ENCODE measurements at regions not wholly inside any gene's neighbourhood (a gene's known extent, or its start where the extent isn't known, plus 50 kb on each side); places are given as distances from the start of the nearest gene placed in this dataset.

DNA sequence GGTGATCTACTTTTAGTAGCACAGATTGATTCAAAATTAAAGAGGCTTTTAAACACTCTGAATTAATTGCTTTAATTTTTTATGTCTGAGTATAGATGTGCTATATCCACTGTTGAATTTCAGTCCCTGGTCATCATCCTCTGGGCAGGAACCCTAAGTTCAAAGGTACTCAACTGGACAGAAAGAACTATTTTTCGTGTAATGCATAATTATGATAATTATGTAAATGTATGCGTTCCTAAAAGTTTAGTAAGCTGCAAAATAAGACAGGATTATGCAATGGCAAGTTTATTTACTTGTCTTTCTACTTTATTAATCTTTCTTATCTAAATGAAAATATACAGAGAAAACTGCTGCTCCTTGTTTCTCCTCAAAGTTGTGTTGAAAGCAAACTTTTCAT lies 690.1 kb upstream of the MAN1A1 start:
- Histone ChIP-seq H3K36me3 (ENCODE audit: control insufficient read depth in 2 of 2, insufficient read depth in 1 of 2, low read length in 2 of 2) (no peaks in the 10 kb centered on the region), H3K4me3 (ENCODE audit: low read depth, low read length) (no peak overlapping the region), H3K9me3 (ENCODE audit: control insufficient read depth, insufficient read depth, low read depth, low read length) (no peaks in the 10 kb centered on the region), H3K4me1 (ENCODE audit: control insufficient read depth, insufficient read depth, low read length) (no peaks in the 10 kb centered on the region), H3K27ac (ENCODE audit: extremely low read depth, low read depth, low read length) (no peak overlapping the region)
- POLR2A ChIA-PET = no interaction called here
- TF ChIP-seq ZNF555 (tag by site-specific recombination; conservative IDR thresholded peaks at IDR 0.05) = no peak
- no peak for TF ChIP-seq KLF1 (tag by site-specific recombination; IDR thresholded peaks at IDR 0.05)
- TF ChIP-seq HOXD13 (CRISPR knock-in tag; IDR thresholded peaks at IDR 0.05; ENCODE audit: borderline replicate concordance) = no peak
- TF ChIP-seq SP7 (tag by site-specific recombination; IDR thresholded peaks at IDR 0.05) = no peak
- no peak for TF ChIP-seq ZNF24 (tag by site-specific recombination; IDR thresholded peaks at IDR 0.05)
- TF ChIP-seq MEIS1 (CRISPR knock-in tag; IDR thresholded peaks at IDR 0.05; ENCODE audit: borderline replicate concordance) = no peak
- TF ChIP-seq ZSCAN30 (tag by site-specific recombination; IDR thresholded peaks at IDR 0.05) = no peak
- TF ChIP-seq KLF9 (tag by site-specific recombination; IDR thresholded peaks at IDR 0.05; ENCODE audit: low read depth) = no peak
- TF ChIP-seq, protein P1, sequence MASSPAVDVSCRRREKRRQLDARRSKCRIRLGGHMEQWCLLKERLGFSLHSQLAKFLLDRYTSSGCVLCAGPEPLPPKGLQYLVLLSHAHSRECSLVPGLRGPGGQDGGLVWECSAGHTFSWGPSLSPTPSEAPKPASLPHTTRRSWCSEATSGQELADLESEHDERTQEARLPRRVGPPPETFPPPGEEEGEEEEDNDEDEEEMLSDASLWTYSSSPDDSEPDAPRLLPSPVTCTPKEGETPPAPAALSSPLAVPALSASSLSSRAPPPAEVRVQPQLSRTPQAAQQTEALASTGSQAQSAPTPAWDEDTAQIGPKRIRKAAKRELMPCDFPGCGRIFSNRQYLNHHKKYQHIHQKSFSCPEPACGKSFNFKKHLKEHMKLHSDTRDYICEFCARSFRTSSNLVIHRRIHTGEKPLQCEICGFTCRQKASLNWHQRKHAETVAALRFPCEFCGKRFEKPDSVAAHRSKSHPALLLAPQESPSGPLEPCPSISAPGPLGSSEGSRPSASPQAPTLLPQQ (tag by site-specific recombination; IDR thresholded peaks at IDR 0.05) = no peak
- TF ChIP-seq GLI4 (tag by site-specific recombination; IDR thresholded peaks at IDR 0.05) = no peak
- TF ChIP-seq MZF1 (tag by site-specific recombination; IDR thresholded peaks at IDR 0.05; ENCODE audit: borderline replicate concordance) = no peak
- no peak for TF ChIP-seq ZNF561 (tag by site-specific recombination; IDR thresholded peaks at IDR 0.05; ENCODE audit: borderline replicate concordance)
- no peak for TF ChIP-seq ZFP37 (tag by site-specific recombination; IDR thresholded peaks at IDR 0.05)
- CTCF ChIA-PET = no interaction called here

- Histone ChIP-seq H3K36me3 (ENCODE audit: control insufficient read depth in 2 of 2, insufficient read depth in 1 of 2, low read length in 2 of 2) (no peaks in the 10 kb centered on the region), H3K27ac (ENCODE audit: extremely low read depth, low read depth, low read length) (no peak overlapping the region), H3K9me3 (ENCODE audit: control insufficient read depth, insufficient read depth, low read depth, low read length) (no peaks in the 10 kb centered on the region), H3K4me3 (ENCODE audit: low read depth, low read length) (no peak overlapping the region), H3K4me1 (ENCODE audit: control insufficient read depth, insufficient read depth, low read length) (no peaks in the 10 kb centered on the region)
- CTCF ChIA-PET = no interaction called here
- POLR2A ChIA-PET = no interaction called here
- TF ChIP-seq ZNF530 (tag by site-specific recombination; IDR thresholded peaks at IDR 0.05; ENCODE audit: low read depth) (no peak), ZNF223 (tag by site-specific recombination; IDR thresholded peaks at IDR 0.05) (no peak)
These were observed 682.3 kb upstream of the MAN1A1 start for GRCh38 chr6:120031837-120032236.

- H3K27ac ChIP-seq (ENCODE audit: extremely low read depth, low read depth, low read length) = no peak overlapping the region
- TF ChIP-seq ZNF146 (tag by site-specific recombination; IDR thresholded peaks at IDR 0.05) (no peak), ZNF114 (tag by site-specific recombination; IDR thresholded peaks at IDR 0.05) (no peak)
- H3K36me3 ChIP-seq (ENCODE audit: control insufficient read depth in 2 of 2, insufficient read depth in 1 of 2, low read length in 2 of 2) = no peaks in the 10 kb centered on the region
- no peak overlapping the region for H3K4me3 ChIP-seq (ENCODE audit: low read depth, low read length)
- POLR2A ChIA-PET = no interaction called here
- no peaks in the 10 kb centered on the region for H3K9me3 ChIP-seq (ENCODE audit: control insufficient read depth, insufficient read depth, low read depth, low read length)
- H3K4me1 ChIP-seq (ENCODE audit: control insufficient read depth, insufficient read depth, low read length) = no peaks in the 10 kb centered on the region
- CTCF ChIA-PET = no interaction called here
These were observed 677.2 kb upstream of the MAN1A1 start for GRCh38 chr6:120026791-120027190.

DNA sequence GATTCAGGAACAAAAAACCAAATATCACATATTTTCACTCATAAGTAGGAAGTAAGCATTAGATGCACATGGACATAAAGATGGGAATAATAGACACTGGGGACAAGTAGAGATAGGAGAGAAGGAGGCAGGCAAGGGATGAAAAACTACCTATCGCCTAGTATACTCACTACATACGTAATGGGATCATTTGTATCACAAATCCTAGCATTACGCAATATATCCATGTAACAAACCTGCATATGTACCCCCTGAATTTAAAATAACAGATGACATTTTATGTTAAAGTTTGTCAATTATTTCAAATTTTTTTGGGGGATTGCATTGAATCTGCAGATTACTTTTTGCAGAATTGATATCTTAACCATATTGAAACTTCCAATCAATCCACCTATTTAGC lies 660.5 kb upstream of the MAN1A1 start:
- Histone ChIP-seq H3K27ac (ENCODE audit: extremely low read depth, low read depth, low read length) (no peak overlapping the region), H3K36me3 (ENCODE audit: control insufficient read depth in 2 of 2, insufficient read depth in 1 of 2, low read length in 2 of 2) (no peaks in the 10 kb centered on the region), H3K9me3 (ENCODE audit: control insufficient read depth, insufficient read depth, low read depth, low read length) (no peaks in the 10 kb centered on the region), H3K4me3 (ENCODE audit: low read depth, low read length) (no peak overlapping the region), H3K4me1 (ENCODE audit: control insufficient read depth, insufficient read depth, low read length) (no peaks in the 10 kb centered on the region)
- TF ChIP-seq ZFP41 (tag by site-specific recombination; IDR thresholded peaks at IDR 0.05; ENCODE audit: borderline replicate concordance) (no peak), ZNF768 (tag by site-specific recombination; IDR thresholded peaks at IDR 0.05) (no peak), ZNF701 (tag by site-specific recombination; IDR thresholded peaks at IDR 0.05) (no peak), ZBTB1 (tag by site-specific recombination; IDR thresholded peaks at IDR 0.05) (no peak), REPIN1 (tag by site-specific recombination; IDR thresholded peaks at IDR 0.05; ENCODE audit: low read depth) (no peak), ZNF600 (tag by site-specific recombination; IDR thresholded peaks at IDR 0.05) (no peak), ZFP37 (tag by site-specific recombination; IDR thresholded peaks at IDR 0.05) (no peak), ZNF10 (tag by site-specific recombination; IDR thresholded peaks at IDR 0.05) (no peak), ZNF274 (IDR thresholded peaks at IDR 0.05; ENCODE audit: low read length) (no peak), ZNF274 (tag by site-specific recombination; IDR thresholded peaks at IDR 0.05; ENCODE audit: borderline replicate concordance) (no peak), GFI1B (tag by site-specific recombination; IDR thresholded peaks at IDR 0.05) (no peak), ZNF555 (tag by site-specific recombination; conservative IDR thresholded peaks at IDR 0.05) (no peak), MEIS1 (CRISPR knock-in tag; IDR thresholded peaks at IDR 0.05; ENCODE audit: borderline replicate concordance) (no peak), ZNF23 (tag by site-specific recombination; IDR thresholded peaks at IDR 0.05; ENCODE audit: borderline replicate concordance) (no peak), ZNF354C (tag by site-specific recombination; IDR thresholded peaks at IDR 0.05; ENCODE audit: borderline replicate concordance, low read depth) (no peak)
- ChIA-PET POLR2A (no interaction called here), CTCF (interaction anchor here (0.7 kb wide), 2 partner anchors 92 to 1451 kb away, joined by 3 read pairs; no protein-coding TSS in a partner anchor)

Measured in HEK293 (cell line).